ENCODE measurements at regions not wholly inside any gene's neighbourhood (a gene's known extent, or its start where the extent isn't known, plus 50 kb on each side); places are given as distances from the start of the nearest gene placed in this dataset.
"Not testable (repeated sequence)": the region's sequence is repeated elsewhere in the genome, so short reads cannot be mapped to it uniquely, and the experiment has no call there.

DNA sequence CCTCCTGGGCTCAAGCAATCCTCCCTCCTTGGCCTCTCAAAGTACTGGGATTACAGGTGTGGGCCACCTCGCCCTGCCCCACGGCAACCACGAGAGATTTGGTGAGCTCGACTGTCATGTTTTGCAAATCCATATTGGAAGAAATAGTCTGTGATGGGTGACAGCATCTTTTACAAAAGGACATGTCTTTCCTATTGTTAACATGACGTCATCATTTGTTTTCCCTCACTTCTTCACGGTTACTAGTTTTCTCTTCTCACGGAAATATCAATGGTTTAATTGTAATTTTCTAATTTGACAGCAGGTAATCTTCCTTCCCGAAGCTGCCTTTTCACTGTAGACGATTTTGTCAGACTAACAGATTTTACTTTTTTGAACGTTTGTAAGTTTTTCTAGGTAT is 110.8 kb upstream of the GREM2 start:
- DNase-seq, result no peak

DNA sequence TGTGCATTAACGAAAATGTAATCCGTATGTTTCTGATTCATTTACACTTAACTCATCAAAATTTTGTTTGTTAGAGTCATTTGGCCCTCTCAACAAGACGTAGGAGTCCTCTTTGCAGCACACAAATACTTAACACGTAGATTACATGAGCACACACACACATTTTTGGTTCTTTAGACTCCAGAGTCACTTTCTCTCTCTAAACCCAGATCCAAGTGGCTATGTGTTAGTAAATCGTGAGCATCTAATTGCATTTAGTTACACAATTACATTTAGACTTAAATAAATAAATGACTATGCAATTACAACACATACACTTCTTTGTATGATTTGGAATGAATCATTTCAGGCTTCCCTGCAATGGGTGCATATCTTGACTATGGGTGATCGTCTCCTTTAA is 109.0 kb upstream of the GREM2 start:
- DNase-seq, result no peak

GRCh38 chr1:240719953-240720700 is 108.2 kb upstream of the GREM2 start:
- DNase-seq, result no peak

- DNase-seq, result not testable (repeated sequence)
These were observed 104.6 kb upstream of the GREM2 start for GRCh38 chr1:240716538-240716937.

DNA sequence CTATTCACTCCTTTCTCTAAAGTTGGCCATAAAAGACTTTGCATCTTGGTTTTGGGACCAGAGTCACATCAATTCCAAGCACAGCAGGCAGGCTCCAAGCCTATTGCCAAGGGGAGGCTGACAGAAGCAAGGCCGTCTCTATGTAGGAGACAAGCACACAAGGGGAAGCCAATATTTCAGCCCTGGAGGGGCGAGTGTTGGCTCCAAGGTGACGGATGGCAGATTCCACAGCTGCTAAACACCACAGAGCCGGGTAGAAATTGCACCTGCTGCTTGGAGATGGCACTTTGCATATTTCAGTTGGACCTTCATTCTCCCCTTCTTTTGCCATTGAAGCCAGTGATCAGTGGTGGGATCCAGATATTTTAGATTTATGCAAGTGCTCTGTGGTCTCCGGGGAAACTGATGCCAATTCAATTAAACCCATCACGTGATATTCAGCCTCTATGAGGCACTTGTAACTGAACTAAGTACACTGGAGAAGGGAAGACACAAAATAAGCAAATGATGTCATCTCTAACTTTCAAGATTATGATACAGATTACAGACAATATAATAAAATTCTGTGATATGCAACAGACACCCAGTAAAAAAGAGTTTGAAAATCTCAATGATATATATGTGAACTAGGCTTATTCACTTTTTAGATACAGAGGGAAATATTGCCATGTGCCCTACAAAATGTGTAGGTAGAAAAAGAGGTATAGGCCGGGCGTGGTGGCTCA is 102.8 kb upstream of the GREM2 start:
- DNase-seq, result no peak

DNA sequence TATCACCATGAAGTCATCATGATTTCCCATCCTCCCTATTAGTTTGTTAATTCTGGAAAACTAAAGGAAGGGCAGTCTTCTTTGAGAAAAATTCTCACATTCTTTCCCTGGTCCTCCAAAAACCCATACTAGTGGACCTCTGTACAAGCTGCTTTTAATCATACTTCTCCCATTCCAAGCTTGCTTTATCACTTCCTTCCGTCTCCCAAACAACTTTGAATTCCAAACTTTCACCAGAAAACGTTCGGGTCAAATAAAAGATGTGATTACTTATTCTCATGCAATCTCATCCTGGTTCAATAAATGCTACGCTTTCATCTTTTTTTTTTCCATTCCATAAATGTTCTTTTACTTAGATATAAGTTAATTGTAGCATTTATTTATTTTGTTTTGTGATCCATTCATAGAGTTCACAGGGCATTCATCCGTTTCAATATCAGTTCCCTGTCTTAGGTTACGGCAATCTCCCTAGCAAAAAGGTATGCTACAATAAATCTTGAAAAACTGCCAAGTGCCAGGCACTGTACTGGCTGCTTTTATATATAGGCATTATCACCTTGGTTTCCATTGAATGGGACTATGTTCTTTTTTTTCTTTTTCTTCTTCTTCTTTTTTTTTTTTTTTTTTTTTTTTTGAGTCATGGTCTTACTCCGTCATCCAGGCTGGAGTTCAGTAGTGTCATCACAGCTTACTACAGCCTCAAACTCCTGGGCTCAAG is 100.2 kb upstream of the GREM2 start:
- no peak for DNase-seq

DNA sequence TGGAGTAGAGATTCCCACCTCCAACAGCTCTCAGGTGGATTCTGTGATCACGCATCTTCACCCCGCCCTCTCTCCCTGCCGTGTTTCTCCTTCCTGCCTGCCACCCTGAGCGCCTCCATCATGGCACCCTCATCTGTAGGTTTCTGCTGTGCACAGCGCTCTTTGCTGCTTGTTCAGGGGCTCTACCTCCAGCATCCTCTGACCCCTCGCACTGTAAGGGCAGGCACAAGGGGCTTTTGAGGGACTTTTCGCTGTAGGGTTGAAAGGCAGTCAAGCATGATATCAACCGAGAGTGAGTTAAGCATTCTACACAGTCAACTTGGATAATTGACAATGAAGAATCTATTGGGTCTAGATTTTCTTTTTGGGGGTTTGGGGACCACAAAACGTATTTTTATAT is 99.1 kb upstream of the GREM2 start:
- DNase-seq, result no peak

- no peak for DNase-seq
These were observed 97.7 kb upstream of the GREM2 start for GRCh38 chr1:240709676-240710075.

- DNase-seq, result no peak
These were observed 94.4 kb upstream of the GREM2 start for GRCh38 chr1:240706150-240706935.

- DNase-seq, result no peak
These were observed 93.6 kb upstream of the GREM2 start for GRCh38 chr1:240705579-240705978.

- peak; percentile 49 for DNase-seq
These were observed 89.5 kb upstream of the GREM2 start for GRCh38 chr1:240701412-240701811.

- DNase-seq, result no peak
These were observed 83.5 kb upstream of the GREM2 start for GRCh38 chr1:240695416-240695815.

DNA sequence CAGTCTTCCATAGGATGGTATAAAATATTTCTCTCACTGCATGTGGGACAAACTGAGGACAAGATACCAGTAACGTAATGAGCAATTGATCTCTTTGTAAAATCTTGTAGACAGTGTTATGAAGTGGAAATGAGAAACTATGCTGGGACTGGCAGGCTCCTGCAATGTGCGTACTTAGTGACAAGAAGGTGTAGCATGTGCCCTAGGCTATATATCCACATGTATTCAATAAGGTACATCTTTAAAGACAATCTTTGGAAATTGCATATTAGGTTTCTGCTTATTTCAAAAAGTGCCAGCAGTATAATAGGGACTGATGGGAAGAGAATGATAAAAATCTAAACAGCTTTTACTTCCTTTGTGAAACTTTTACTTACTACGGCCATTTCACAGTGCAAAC is 81.9 kb upstream of the GREM2 start:
- DNase-seq, result no peak

GRCh38 chr1:240693036-240693435 is 81.1 kb upstream of the GREM2 start:
- no peak for DNase-seq

DNA sequence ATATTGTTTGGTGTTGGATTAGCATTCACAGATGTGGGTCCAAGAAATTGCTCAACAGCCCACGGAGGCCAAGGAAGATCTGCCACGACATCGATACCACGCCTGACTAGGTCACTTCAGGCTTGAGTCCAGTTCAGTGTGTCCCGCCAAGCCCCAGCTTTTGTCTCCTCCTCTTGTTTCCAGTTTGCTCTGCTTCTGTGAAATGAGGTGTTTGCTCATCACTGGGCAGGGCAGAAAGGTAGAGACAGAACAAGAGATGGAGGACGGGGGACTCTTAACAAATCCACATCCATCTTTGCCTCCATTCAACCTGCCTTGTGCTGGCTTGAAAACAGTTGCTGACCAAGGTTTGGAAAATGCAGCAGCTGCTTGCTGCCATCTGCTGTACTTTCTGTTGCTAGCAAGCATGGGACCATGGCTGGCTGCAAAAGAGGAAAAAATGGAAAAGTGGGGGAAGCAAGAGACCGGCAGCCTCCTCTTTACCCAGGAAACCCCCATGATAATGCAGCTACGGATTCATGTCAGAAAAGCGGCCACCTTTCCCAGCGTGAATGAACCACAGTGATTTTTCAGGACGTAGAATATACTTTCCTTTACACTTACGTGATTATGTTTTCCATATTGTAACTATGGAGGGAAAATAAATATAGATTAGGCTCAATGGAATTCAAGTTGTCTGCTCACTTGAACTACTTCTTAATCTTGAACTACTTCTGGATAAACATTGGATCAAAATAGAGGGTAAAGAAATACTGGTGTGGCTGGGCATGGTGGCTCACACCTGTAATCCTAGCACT is 80.2 kb upstream of the GREM2 start:
- peak; percentile 26 for DNase-seq

DNA sequence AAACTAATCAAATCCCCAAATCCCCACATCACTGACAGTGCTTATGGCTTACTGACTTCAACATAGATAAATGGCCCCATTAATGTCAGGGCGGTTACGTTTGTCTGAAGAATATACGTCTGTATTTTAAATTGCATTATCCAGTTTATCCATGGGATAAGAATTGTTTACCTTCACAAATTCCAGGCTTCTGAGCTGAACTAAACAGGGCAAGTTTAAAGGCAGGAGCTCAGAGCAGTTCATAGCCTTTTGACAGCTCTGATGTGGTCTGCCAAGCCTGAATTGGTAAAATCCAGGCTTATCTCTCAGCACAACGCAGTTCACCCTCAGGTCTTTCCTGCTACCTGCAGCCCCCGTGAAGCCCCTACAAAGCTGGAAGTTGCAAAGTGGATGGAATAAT is 79.5 kb upstream of the GREM2 start:
- DNase-seq, result no peak

GRCh38 chr1:240687820-240688219 is 75.9 kb upstream of the GREM2 start:
- no peak for DNase-seq

DNA sequence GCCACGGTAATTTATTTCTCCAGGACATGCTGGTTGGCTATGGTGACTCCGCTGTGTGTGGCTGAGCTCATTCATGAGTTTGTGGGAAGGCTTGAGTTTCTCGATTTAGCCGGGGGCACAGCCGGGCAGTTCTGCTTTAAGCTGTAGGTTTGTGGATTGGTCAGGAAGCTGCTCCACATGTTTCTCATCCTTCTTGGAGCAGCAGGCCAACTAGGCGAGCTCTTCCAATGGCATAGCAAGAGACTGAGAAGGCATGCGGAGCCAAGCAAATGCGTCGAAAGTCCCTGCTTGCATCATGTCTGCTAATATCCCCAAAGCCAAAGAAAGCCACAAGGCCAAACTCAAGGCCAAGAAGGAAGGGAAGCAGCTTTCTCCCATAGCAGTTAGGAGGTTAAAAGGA is 71.6 kb upstream of the GREM2 start:
- no peak for DNase-seq

- DNase-seq, result no peak
These were observed 70.9 kb upstream of the GREM2 start for GRCh38 chr1:240682859-240683242.

DNA sequence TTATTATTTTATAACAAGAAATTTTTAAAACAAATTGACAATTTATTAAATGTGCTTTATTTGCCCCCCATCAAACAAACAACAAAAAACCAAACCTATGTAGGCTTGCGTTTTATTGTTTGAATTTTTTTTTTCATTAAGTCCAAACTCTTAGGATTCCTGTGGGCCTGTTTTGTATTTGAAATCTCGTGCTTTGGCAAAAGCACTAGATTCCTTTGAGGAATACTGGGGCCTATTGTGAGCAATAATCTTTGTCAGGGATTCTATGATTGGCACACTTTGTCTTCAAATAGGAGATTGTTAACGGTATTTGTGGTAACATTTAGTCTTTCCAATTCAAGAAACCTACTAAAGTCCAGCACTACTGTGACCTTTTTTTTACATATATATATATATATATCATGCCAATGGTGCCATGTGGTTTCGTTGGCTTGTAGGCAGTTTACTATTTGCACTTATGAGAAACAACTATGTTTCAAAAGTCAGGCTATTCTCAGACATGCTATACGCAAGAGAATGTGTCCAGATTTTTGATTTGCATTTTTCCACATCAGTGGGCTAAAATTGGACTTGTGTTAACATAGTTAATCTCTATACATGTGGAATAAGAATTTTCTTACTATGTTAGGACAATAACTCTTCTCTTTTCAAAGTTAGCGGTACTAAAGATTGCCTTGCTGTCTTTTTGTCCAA is 70.4 kb upstream of the GREM2 start:
- DNase-seq, result no peak

DNA sequence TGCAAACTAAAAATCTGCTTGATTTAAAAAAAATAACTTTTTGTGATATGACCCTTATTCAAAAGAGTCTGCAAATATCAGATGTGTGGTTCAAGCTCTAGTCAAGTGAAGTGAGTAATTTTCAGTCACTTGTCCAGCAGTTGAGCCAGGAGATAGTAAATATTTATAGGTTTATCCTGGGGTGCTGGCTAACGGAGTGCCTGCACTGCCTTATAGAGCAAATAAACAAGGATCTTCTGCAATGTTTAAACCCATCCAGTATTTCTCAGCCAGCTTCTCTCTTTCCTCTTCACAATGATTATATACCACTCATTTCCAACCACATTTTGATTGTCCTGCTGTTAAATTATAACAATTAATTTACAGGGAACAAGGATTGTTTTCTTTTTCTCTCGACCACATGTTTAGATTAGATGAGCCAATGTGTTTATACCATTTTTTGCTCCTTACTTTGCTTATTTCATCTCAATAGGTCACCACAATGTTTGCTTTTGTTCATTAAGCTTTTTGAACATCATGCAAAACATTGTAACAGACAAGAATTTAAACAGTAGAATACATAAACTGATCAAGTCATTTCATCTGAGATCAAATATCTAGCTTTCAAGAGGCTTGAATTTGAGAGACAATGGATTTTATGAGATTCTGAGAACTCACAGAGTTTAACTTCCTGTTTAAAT is 60.3 kb upstream of the GREM2 start:
- no peak for DNase-seq
